K562 (cell line): ENCODE measurements at regions not wholly inside any gene's neighbourhood (a gene's known extent, or its start where the extent isn't known, plus 50 kb on each side); places are given as distances from the start of the nearest gene placed in this dataset.

Experiments used
- ATAC-seq: fragments of 200-7000 bp; cut with Tn5 transposase; 3 replicates; pipeline ENCODE4 v1.9.1; 2020; ENCODE audit warnings: moderate library complexity
- BruUV-seq: library from RNA; stranded (reverse); fragments of 400-500 nt; replicated peaks from 2 replicates; lab custom pipeline; 2021; lab: Mats Ljungman, UMichigan
- CTCF ChIA-PET: fragments of 300-600 bp; formaldehyde crosslinking; extraction: SDS; loops from one replicate; lab custom pipeline; 2021; ENCODE audit warnings: low intra/inter-chr PET ratio; lab: Yijun Ruan, JAX
- POLR2A ChIA-PET: fragments of 300-600, 350-650 bp; sonication (Branson Sonifier 250); formaldehyde crosslinking; extraction: SDS; loops from one replicate; lab custom pipeline; 2021; ENCODE audit warnings: antibody characterized with exemption, inconsistent platforms; lab: Yijun Ruan, JAX
- DNase-seq, 4 experiments: peaks; one replicate each; pipeline versions ENCODE4 v3.0.0 to v3.0.0-alpha.2; 2011 to 2018; ENCODE audit warnings: low spot score in 3 of 4, mixed read lengths in 3 of 4; ENCODE audit errors: extremely low read depth in 1 of 4
- FAIRE-seq: peaks from 2 replicates; lab custom pipeline; 2011; peaks lifted over from hg19 to GRCh38; lab: Jason Lieb, UNC
- H2AFZ ChIP-seq: 2 replicates; pipeline ENCODE4 v1.6.0; 2011; ENCODE audit warnings: low read depth, low read length, control low read depth, inconsistent platforms
- H3K27ac ChIP-seq: fragments of 200-600 bp; 3 replicates; pipeline ENCODE4 v1.8.0; 2011; ENCODE audit warnings: low read depth, mild to moderate bottlenecking, control low read depth, inconsistent platforms, low read length, moderate library complexity, mixed read lengths; ENCODE audit errors: extremely low read depth
- H3K27me3 ChIP-seq, 2 experiments: fragments of 300-600 bp in 1 of 2; 2 replicates in 1 of 2; 3 replicates in 1 of 2; pipeline versions ENCODE4 v1.6.0 to v1.8.0; 2011; ENCODE audit warnings: inconsistent platforms in 2 of 2, low read length in 2 of 2, mild to moderate bottlenecking in 1 of 2, mixed read lengths in 1 of 2, moderate library complexity in 1 of 2; ENCODE audit not compliant: control insufficient read depth in 2 of 2, insufficient read depth in 2 of 2
- H3K36me3 ChIP-seq: fragments of 300-600 bp; 3 replicates; pipeline ENCODE4 v1.8.0; 2011; ENCODE audit warnings: mild to moderate bottlenecking, low read length, inconsistent platforms; ENCODE audit not compliant: control insufficient read depth, insufficient read depth
- H3K4me1 ChIP-seq, 2 experiments: fragments of 200-600 bp in 1 of 2; replicated peaks in 1 of 2; 2 replicates in 1 of 2; 3 replicates in 1 of 2; pipeline versions ENCODE4 v1.5.1 to v1.8.0; 2011; ENCODE audit warnings: inconsistent platforms in 2 of 2, low read length in 2 of 2, mild to moderate bottlenecking in 1 of 2, mixed read lengths in 1 of 2, moderate library complexity in 1 of 2; ENCODE audit not compliant: control insufficient read depth in 2 of 2, insufficient read depth in 2 of 2
- H3K4me2 ChIP-seq: 2 replicates; pipeline ENCODE4 v1.6.1; 2011; ENCODE audit warnings: low read length, control low read depth, inconsistent platforms, mixed read lengths; ENCODE audit not compliant: insufficient read depth
- H3K4me3 ChIP-seq: fragments of 200-600 bp; sonication (generic), shearing (Covaris generic); 2 replicates; pipeline ENCODE4 v1.5.1; 2016; ENCODE audit warnings: control low read depth, inconsistent platforms
- H3K79me2 ChIP-seq: fragments of 200-600 bp; 3 replicates; pipeline ENCODE4 v1.8.0; 2011; ENCODE audit warnings: low read length, inconsistent platforms; ENCODE audit not compliant: control insufficient read depth, insufficient read depth
- H3K9ac ChIP-seq, 2 experiments: 2 replicates each; pipeline versions ENCODE4 v1.6.0 to v1.6.1; 2011; ENCODE audit warnings: low read depth in 2 of 2, low read length in 2 of 2, control low read depth in 1 of 2, inconsistent platforms in 1 of 2, mild to moderate bottlenecking in 1 of 2, mixed read lengths in 1 of 2; ENCODE audit not compliant: insufficient read depth in 1 of 2
- H3K9me1 ChIP-seq: one replicate; pipeline ENCODE4 v1.6.0; 2011; ENCODE audit warnings: inconsistent platforms, mild to moderate bottlenecking, low read length, moderate library complexity; ENCODE audit not compliant: control insufficient read depth, insufficient read depth
- H3K9me3 ChIP-seq: replicated peaks from 2 replicates; pipeline ENCODE4 v1.5.1; 2011; ENCODE audit warnings: low read depth, low read length, inconsistent platforms; ENCODE audit not compliant: control insufficient read depth, insufficient read depth
- H4K20me1 ChIP-seq: replicated peaks from 2 replicates; pipeline ENCODE4 v1.6.1; 2011; ENCODE audit warnings: low read length, inconsistent platforms, mixed read lengths; ENCODE audit not compliant: control insufficient read depth, insufficient read depth
- FOXA1 ChIP-seq: fragments of 450-650 bp; IDR thresholded peaks from 2 replicates; pipeline ENCODE4 v1.6.1; 2016; ENCODE audit warnings: mild to moderate bottlenecking, borderline replicate concordance
- HLTF ChIP-seq: fragments of 450-650 bp; IDR thresholded peaks from 2 replicates; pipeline ENCODE4 v1.6.1; 2016
- KDM1A ChIP-seq, 2 experiments: fragments of 450-650 bp; IDR thresholded peaks; 2 replicates each; pipeline ENCODE4 v1.6.1; 2016; ENCODE audit warnings: mild to moderate bottlenecking in 2 of 2
- RAD21 ChIP-seq, 2 experiments: fragments of 250-450 bp in 1 of 2; fragments of 450-650 bp in 1 of 2; sonication (Bioruptor Pico) in 1 of 2; formaldehyde crosslinking in 1 of 2; IDR thresholded peaks in 1 of 2; conservative IDR thresholded peaks in 1 of 2; 2 replicates each; pipeline versions ENCODE4 v1.4.0 to v1.8.0; 2020 to 2022; ENCODE audit warnings: mild to moderate bottlenecking in 2 of 2, moderate library complexity in 1 of 2
- TCFL5 ChIP-seq: fragments of 250-450 bp; sonication (Bioruptor Pico); conservative IDR thresholded peaks from 2 replicates; pipeline ENCODE4 v1.6.1; 2021; ENCODE audit warnings: mild to moderate bottlenecking, moderate library complexity, matching md5 sums
- TRIM24 ChIP-seq, 2 experiments: fragments of 450-650 bp; IDR thresholded peaks; 2 replicates each; pipeline ENCODE4 v1.6.1; 2016
- ZNF436 ChIP-seq: fragments of 250-450, 450-650 bp; sonication (Bioruptor Pico); formaldehyde crosslinking; IDR thresholded peaks from 2 replicates; pipeline ENCODE4 v1.7.0; 2020; ENCODE audit warnings: mild to moderate bottlenecking
- WGBS: fragments of 100-300 bp; shearing (Covaris generic); methylation state at CpG from one replicate; pipeline ENCODE4 v1.1.6; 2016; ENCODE audit warnings: low coverage, mixed read lengths; ENCODE audit not compliant: insufficient coverage; ENCODE audit errors: missing lambda C conversion rate; 5-methylcytosine and 5-hydroxymethylcytosine counted together
- in situ Hi-C: fragments of 300-500 bp; cut with MboI; formaldehyde crosslinking; loops from 4 replicates; pipeline ENCODE4 v1.15.0; 2018; ENCODE audit warnings: inconsistent platforms, mixed read lengths
- intact Hi-C: fragments of 100-400 bp; cut with micrococcal nuclease; formaldehyde crosslinking; loops from 2 replicates; pipeline ENCODE4 v1.14.2; 2022
- TF ChIP-seq, protein P1 (sequence below): fragments of 250-450 bp; sonication (Bioruptor Pico); IDR thresholded peaks from 2 replicates; pipeline ENCODE4 v1.9.0; 2021; ENCODE audit warnings: mild to moderate bottlenecking
- TF ChIP-seq, protein P2 (sequence below), 3 experiments: IDR thresholded peaks in 2 of 3; conservative IDR thresholded peaks in 1 of 3; 2 replicates each; pipeline ENCODE4 v1.5.1; 2011 to 2012; ENCODE audit warnings: low read length in 3 of 3, mild to moderate bottlenecking in 3 of 3, control low read depth in 2 of 3, improper control_type of control experiment in 1 of 3, inconsistent platforms in 1 of 3, low read depth in 1 of 3, mixed read lengths in 1 of 3, moderate library complexity in 1 of 3; ENCODE audit not compliant: insufficient read depth in 2 of 3
- TF ChIP-seq, protein P3 (sequence below): fragments of 250-450 bp; sonication (Bioruptor Pico); IDR thresholded peaks from 2 replicates; pipeline ENCODE4 v1.5.0; 2022; ENCODE audit warnings: mild to moderate bottlenecking

DNA sequence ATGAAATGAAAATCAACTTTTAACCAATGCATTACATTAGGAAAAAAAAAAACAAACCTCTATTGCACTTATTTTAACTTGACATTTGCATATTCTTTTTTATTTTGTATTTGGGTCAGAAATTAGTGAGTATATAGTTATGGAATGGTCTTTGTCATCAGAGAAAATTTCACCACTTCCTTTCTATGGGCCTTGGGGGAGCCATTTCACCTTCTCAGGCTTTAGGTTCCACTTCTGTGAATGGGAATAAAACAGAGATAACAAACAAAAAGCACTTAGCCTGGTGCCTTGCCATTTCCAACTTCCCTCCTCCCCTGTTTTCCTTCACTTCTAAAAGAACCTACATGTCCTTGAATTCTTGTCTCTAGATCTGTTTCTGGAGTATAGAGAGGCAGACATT, 168.0 kb upstream of the STT3B start (continued):
- TF ChIP-seq, protein P1, sequence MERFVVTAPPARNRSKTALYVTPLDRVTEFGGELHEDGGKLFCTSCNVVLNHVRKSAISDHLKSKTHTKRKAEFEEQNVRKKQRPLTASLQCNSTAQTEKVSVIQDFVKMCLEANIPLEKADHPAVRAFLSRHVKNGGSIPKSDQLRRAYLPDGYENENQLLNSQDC (CRISPR knock-in tag), result no peak
- peak; percentile 60 to 67 for TF ChIP-seq RAD21 (CRISPR knock-in tag; conservative IDR thresholded peaks at IDR 0.05 in 1 of 2, IDR thresholded peaks at IDR 0.05 in 1 of 2)
- TF ChIP-seq, protein P2, sequence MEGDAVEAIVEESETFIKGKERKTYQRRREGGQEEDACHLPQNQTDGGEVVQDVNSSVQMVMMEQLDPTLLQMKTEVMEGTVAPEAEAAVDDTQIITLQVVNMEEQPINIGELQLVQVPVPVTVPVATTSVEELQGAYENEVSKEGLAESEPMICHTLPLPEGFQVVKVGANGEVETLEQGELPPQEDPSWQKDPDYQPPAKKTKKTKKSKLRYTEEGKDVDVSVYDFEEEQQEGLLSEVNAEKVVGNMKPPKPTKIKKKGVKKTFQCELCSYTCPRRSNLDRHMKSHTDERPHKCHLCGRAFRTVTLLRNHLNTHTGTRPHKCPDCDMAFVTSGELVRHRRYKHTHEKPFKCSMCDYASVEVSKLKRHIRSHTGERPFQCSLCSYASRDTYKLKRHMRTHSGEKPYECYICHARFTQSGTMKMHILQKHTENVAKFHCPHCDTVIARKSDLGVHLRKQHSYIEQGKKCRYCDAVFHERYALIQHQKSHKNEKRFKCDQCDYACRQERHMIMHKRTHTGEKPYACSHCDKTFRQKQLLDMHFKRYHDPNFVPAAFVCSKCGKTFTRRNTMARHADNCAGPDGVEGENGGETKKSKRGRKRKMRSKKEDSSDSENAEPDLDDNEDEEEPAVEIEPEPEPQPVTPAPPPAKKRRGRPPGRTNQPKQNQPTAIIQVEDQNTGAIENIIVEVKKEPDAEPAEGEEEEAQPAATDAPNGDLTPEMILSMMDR (IDR thresholded peaks at IDR 0.05 in 2 of 3, conservative IDR thresholded peaks at IDR 0.05 in 1 of 3; ENCODE audit: insufficient read depth in 2 of 3, low read depth in 1 of 3, low read length in 3 of 3), result peak in 1 of 3 experiments; percentile 57; a peak in 2 of 6 replicates
- TF ChIP-seq, all 486 proteins: peak for 3

DNA sequence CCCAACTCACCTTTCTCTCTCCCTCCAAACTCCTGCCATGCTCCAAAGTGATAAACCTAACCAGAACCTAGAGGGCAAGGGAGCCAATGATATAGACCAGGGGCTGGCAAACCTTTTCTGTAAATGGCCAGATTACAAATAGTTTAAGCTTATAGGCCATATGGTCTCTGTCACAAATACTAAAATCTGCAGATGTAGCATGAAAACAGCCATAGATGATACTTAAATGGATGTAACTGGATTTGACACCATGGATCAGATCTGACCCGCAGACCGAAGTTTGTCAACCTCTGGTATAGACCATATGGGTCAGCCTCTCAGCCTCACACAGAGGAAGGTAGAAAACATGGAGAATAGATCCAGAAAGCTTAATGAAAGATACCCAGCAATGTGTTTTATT, 165.2 kb upstream of the STT3B start:
- 7% methylated on average over 2 of the region's 2 CpGs for WGBS

More for the DNA sequence above, 165.2 kb upstream of the STT3B start:
- ChIA-PET CTCF (interaction anchor here (0.6 kb wide), 1 partner anchor 400 kb away, joined by 3 read pairs; no protein-coding TSS in a partner anchor), POLR2A (interaction anchor here (0.6 kb wide), 1 partner anchor 112 kb away, joined by 3 read pairs; no protein-coding TSS in a partner anchor)
- no peaks in the 10 kb centered on the region for H3K79me2 ChIP-seq
- in situ Hi-C loops, result no loop called here
- no TSS peak for BruUV-seq
- H3K9me3 ChIP-seq, result no peaks in the 10 kb centered on the region
- no peaks in the 10 kb centered on the region for H3K36me3 ChIP-seq
- H4K20me1 ChIP-seq, result no peaks in the 10 kb centered on the region
- no peaks in the 10 kb centered on the region for H3K9me1 ChIP-seq
- H3K4me3 ChIP-seq, result no peak overlapping the region
- no peak overlapping the region for H3K27ac ChIP-seq
- DNase-seq, result no peak
- H3K27me3 ChIP-seq, result peaks cover 0 to 3% of the 10 kb centered on the region in 2 experiments; a peak in 1 of 5 replicates
- no peak overlapping the region for H3K4me2 ChIP-seq
- FAIRE-seq, result no peak
- H3K9ac ChIP-seq, result no peak overlapping the region
- H2AFZ ChIP-seq, result no peak overlapping the region
- no peaks in the 10 kb centered on the region for H3K4me1 ChIP-seq
- ATAC-seq, result no peak
- TF ChIP-seq TCFL5 (CRISPR knock-in tag) (no peak), ZNF436 (no peak), HLTF (no peak), FOXA1 (no peak), TRIM24 (IDR thresholded peaks at IDR 0.05) (no peak), KDM1A (IDR thresholded peaks at IDR 0.05) (no peak)
- TF ChIP-seq, protein P3, sequence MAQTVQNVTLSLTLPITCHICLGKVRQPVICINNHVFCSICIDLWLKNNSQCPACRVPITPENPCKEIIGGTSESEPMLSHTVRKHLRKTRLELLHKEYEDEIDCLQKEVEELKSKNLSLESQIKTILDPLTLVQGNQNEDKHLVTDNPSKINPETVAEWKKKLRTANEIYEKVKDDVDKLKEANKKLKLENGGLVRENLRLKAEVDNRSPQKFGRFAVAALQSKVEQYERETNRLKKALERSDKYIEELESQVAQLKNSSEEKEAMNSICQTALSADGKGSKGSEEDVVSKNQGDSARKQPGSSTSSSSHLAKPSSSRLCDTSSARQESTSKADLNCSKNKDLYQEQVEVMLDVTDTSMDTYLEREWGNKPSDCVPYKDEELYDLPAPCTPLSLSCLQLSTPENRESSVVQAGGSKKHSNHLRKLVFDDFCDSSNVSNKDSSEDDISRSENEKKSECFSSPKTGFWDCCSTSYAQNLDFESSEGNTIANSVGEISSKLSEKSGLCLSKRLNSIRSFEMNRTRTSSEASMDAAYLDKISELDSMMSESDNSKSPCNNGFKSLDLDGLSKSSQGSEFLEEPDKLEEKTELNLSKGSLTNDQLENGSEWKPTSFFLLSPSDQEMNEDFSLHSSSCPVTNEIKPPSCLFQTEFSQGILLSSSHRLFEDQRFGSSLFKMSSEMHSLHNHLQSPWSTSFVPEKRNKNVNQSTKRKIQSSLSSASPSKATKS, result no peak
- TF ChIP-seq, all 486 proteins: peak for 0
- intact Hi-C loops, result no loop called here
